ENCODE measurements at regions not wholly inside any gene's neighbourhood (a gene's known extent, or its start where the extent isn't known, plus 50 kb on each side); places are given as distances from the start of the nearest gene placed in this dataset.
"Not testable (repeated sequence)": the region's sequence is repeated elsewhere in the genome, so short reads cannot be mapped to it uniquely, and the experiment has no call there.

GRCh38 chr3:109656225-109656624 lies 318.9 kb upstream of the DPPA4 start:
- no peak for DNase-seq

GRCh38 chr3:109678600-109678999 lies 341.3 kb upstream of the DPPA4 start:
- DNase-seq = no peak

DNA sequence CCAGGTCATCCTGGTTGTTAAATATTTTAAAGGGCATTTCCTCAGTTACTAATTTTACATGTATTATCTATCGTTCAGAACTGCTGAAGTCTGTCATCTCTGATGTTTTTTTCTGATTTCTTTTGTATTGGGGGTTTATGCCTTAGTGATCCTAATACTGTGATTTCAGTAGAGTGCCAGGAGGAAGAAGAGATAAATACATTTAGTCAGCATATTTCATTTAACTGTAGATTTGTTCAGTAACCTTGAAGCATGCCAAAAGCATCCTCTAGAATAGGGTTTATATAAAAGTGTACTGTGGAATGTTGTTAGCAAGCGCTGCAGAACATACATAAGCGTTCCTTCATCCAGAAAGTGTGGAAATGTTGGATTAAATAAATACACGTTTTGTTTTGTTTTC lies 342.3 kb upstream of the DPPA4 start:
- no peak for DNase-seq

- no peak for DNase-seq
Measured at GRCh38 chr3:109683746-109684145, 346.4 kb upstream of the DPPA4 start.

DNA sequence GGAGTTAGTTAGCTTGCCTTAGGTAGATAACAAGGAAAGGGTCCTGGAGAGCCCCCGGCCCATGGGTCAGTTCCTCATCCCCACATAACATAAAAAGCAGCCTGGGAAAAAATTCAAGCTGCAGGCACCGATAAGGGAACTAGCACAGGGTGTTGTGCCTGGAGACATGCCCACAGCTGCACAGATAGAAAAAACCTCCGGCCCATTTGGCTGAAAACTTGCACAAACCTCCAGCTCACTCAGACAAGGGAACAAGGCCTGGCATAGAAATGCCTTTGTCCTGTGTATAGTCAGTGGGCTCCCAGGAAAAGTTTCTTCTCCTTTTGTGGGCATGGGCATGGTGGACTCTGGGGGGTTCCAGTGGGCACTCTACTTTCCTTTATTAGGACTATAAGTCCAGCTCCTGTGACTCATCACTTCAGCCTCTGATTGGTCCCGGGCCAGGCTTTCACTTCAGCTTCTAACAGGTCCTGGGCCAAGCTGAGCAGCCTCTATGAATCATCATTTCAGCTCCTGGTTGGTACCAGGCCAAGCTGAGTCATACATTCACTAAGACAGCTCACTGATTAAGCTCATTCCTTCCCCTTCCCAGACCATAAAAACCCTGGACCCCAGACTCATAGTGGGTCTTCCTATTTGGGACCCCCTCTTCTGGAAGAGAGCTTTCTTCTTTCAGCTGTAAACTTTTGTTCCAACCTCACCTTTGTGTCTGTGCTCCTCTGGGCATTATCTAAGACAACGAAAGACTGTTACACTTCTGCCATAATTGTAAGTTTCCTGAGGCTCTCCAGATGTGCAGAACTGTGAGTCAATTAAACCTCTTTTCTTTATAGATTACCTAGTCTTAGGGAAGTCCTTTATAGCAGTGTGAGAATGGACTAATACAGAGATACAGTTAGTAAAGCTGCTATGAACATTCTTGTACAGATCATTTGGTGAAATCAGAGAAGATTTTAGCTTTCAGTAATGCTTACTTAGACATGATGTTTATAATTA lies 348.0 kb upstream of the DPPA4 start:
- DNase-seq = no peak

DNA sequence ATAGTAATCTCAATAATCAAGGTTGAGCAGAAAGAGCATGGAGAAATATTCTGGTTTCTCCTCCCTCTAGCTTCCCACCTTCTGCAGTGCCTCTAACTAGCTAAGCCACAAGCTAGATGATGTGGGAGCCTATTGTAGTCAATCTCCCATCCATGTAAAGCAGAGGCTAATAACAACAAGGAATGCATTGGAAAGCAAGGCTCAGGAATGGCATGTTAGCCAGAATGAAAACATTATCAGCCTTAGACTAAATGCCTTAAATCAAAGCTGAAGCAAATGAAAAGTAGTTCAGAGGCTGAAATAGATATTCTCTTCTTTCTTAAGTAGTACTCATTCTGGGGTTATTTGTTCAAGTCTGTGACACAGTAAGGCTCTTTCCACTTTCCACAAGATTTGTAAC lies 350.3 kb upstream of the DPPA4 start:
- DNase-seq = no peak

GRCh38 chr3:109696932-109697331 lies 359.6 kb upstream of the DPPA4 start:
- no peak for DNase-seq

GRCh38 chr3:109702252-109702651 lies 364.9 kb upstream of the DPPA4 start:
- DNase-seq = no peak

DNA sequence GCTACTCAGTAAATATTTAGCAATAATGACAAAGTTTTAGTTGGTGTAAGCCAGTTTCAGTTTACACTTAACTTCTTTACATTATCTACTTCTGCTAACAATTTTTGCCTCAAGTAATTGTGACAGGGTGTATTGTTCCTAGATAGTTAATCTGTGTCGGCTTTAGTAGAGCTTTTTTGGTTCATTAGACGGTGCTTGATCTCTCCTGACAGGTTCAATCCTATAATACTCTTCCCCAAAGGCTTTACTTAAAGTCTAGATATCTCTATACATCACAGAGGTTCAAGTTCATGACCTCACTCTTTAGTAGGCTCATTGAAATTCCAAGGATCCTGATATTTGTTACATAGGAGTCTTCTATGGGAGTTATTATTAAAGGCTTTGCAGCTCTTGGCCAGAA lies 365.6 kb upstream of the DPPA4 start:
- DNase-seq = no peak

GRCh38 chr3:109705133-109705532 lies 367.8 kb upstream of the DPPA4 start:
- DNase-seq = not testable (repeated sequence)

GRCh38 chr3:109707617-109708016 lies 370.3 kb upstream of the DPPA4 start:
- no peak for DNase-seq

DNA sequence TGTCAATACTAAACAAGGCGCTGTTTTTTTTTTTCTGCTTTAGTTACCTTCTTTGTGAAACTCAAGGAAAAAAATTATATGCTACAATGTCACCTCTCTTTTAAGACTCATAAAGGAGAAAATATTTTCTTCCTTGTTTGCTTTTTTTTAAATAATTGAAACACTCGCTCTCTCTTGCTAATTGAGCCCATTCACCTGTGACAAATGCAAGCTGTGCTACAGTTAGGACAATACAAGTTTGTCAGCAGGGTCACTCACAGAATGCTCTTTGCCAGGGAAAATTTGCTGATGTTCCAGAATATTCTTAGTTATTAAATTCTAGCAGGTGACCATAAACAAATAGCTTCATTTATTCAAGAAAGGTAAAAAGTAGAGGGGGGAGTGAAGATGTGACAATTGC lies 375.9 kb upstream of the DPPA4 start:
- DNase-seq = no peak

DNA sequence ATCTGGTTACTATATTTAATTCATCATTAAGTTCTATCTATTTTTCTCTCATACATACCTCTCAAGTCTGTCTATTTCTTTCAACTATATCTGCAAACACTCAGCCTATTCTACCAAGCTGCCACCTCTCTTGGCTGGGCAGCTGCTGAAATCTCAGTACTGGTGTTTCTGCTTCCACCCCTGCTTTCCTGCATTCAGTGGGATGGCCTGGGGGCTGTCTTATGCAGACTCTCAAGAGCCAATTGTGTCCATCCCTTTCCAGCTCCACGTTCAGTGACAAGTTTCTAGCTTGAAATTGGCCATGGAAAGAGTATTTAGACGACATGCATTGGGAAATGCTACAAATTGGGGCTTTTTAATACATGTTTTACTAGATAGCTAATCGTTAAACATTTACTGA lies 378.4 kb upstream of the DPPA4 start:
- DNase-seq = no peak

DNA sequence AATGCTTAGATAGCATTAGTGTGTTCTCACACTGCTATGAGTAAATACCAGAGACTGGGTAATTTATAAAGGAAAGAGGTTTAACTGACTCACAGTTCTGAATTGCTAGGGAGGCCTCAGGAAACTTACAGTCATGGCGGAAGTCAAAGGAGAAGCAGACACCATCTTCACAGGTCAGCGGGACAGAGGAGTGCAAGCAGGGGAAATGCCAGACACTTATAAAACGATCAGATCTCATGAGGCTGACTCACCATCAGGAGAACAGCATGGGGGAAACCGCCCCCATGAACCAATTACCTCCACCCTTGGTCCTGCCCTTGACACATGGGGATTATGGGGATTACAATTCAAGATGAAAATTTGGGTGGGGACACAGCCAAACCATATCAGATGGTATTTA lies 381.5 kb upstream of the DPPA4 start:
- no peak for DNase-seq

- no peak for DNase-seq
Measured at GRCh38 chr3:109728861-109729494, 391.6 kb upstream of the DPPA4 start.

DNA sequence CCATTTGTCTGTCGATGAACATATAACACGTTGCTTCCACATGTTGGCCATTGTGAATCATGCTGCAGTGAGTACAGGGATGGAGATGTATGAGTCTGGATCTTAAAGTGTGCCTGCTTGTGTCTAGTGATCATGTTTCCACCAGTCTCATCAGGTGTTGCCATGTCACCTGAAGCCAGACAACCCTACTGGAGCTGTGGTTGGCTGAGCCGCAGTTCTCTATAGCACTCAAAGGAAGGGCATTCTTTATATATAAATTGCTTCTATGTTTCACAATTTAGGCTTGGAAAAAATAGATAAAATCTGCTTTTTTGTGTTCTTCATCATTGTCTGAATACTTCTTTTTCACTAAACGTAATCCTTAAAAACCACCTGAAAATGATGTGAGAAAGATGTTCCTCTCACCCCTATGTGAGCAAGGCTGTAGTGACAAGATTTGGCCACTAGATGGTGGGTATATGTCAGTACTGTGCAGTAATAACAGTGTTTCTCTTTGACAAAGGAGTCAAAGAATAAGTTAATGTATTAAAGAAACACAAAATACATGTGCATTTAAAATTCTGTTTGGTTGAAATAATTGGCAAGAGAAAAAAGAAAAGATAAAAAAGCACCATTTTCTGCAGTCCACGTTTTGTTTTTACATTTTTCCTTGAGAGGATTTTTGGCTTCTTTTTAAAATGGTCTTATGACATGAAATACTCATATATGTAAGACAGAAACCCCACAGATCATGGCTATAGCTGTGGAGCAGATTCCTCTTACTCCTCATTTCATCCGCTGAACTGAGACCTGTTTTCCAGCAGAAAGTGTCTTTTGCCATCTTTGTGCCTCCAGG lies 394.5 kb upstream of the DPPA4 start:
- DNase-seq = no peak

- no peak for DNase-seq
Measured at GRCh38 chr3:109743981-109744380, 406.6 kb upstream of the DPPA4 start.

GRCh38 chr3:109772520-109772919 lies 435.2 kb upstream of the DPPA4 start:
- no peak for DNase-seq

DNA sequence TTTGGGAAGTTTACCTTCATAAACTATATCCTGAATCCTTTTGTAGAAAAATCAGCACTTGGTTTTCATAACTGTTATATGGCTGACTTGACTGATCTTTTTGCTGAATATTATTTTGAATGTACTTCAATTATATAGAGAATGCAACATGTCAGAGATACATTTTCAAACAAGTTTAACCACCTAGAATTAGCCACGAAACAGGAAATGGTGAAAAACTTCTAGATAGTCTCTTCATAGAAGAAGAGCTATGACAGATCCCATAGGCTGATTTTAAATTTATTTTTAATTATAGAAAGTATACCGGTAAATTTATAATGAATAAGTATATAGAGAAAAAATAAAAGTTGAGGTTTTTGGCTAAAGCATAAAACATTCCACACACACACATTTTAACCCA lies 436.8 kb upstream of the DPPA4 start:
- DNase-seq = no peak

GRCh38 chr3:109784285-109784684 lies 446.9 kb upstream of the DPPA4 start:
- DNase-seq = no peak

GRCh38 chr3:109784852-109785631 lies 447.7 kb upstream of the DPPA4 start:
- DNase-seq = no peak

DNA sequence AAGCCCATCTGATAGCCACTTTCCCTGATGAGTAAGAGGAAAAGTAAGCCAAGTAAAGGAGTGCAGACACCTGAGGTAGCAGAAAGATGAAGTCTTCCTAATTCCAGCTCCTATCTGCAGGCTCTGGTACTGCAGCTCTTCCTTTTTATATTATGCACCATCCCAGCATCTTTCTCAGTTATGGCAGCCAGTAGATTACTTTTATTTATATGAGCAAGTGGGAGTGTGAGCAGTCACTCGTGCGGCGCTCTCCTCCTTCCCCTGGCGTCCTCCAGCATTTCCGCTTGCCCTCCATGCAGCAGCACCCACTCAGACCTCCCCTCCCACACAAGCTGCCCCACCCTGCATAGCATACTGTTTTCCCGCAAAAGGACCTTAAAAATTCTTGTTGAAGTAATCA lies 465.9 kb upstream of the DPPA4 start:
- DNase-seq = no peak

Measured in skin of body (tissue), 1 donor.